ENCODE measurements at regions not wholly inside any gene's neighbourhood (a gene's known extent, or its start where the extent isn't known, plus 50 kb on each side); places are given as distances from the start of the nearest gene placed in this dataset.

DNA sequence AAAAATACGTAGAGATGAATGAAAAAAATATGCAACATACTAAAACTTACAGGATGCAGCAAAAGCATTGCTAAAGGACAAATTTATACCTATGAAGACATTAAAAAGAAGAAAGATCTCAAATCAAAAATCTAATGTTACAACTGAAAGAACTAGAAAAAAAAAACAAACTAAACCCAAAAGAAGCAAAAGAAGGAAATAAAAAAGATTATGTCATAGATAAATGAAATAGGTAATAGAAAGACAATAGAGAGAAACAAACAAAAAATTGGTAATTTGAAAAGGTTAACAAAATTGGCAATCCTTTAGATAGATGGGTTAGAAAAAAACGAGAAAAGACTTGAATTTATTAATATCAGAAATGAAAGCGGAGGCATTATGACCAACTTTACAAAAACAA lies 1000.2 kb downstream of the TLE4 start:
- DNase-seq (ENCODE audit: low read depth in 2 of 2, low spot score in 1 of 2), result no peak

DNA sequence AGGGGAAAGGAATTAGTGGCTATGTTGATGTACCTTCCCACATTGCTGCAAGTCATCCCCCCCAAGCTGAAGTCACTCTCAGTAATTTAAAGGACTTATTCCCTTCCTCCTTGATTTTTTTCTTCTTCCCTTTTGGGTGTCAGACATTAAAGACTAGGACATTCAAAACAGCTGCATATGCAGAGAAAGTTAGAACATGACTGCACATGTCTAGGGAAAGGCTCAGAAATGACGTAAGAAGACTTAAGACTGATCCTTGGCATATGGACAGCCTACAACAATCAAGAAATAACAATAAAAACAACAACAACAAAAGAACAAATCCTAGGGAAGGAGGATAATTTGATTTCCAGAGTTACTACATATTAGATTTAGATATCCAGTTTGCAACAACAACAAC lies 997.5 kb downstream of the TLE4 start:
- no peak for DNase-seq (ENCODE audit: low read depth in 2 of 2, low spot score in 1 of 2)

DNA sequence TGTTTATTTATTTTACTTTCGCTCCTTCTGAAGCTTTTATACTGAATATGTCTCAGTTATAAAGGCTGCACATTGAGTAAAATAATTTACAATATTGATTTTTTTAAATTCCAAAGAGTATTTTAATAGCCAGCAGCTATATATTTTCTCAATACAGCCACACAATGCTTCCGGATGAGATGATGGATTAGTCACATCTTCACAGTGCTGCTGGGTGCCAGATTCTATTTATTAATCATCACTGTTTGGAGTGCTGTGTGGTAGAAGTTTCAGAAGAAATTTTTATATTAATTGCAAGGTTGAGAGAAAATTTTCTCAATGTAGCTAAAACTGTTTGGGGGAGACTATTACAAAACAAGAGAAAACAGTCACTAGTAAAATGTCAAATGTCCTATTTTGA lies 989.8 kb downstream of the TLE4 start:
- DNase-seq (ENCODE audit: low read depth in 2 of 2, low spot score in 1 of 2), result no peak

DNA sequence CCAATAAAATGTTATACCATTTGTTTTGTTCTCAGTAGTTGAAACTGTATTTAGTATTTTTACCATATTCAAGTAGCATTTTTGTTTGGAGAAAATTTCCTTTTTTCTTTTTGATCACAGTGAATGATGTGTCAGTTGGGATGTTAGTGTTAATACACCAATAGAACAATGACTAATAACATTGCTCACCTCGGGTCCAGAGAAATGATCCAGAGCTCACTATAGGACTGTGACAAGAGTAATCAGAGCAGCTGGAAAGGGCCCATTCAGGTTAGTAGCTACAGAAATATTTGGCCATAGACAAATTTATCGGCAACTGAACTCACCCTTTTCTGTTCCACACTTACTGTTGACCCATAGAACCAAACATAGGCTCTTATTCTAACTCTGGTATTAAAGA lies 989.2 kb downstream of the TLE4 start:
- DNase-seq (ENCODE audit: low read depth in 2 of 2, low spot score in 1 of 2), result no peak

DNA sequence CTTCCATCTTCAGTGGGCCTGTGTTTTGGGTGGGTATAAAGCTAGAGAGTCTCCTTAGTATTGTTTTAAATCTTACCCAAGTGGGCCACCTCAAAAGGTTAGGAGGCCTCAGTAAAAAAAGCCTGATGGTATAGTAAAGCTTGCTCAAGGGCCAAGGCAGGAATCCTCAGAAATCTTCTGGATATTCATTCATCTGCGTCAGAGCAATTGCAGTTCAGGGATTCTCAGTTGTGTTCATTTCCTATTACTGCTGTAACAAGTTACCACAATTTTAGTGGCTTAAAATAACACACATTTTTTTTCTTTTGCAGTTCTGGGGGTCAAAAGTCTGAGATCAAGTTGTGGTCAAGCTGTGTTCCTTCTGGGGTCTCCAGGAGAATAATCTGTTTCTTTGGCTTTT lies 985.5 kb downstream of the TLE4 start:
- DNase-seq (ENCODE audit: low read depth in 2 of 2, low spot score in 1 of 2), result no peak

DNA sequence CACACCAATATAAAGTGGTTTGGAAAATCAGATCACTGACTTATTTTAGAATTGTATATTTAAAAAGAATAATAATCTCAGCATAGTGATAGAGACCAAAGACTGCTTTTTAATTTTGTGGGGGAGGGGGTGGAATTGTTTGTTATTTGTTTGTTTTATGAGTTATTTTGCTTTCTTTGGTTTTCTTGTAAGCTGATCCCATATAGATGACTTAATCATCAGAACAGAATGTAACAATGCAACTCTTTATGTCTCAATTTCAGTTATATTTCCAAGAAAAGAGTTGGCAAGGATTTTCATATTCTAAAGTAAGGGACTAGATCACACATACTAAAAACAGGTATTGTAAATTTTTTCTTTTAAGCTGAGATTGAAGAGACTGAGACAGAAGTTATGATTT lies 984.9 kb downstream of the TLE4 start:
- DNase-seq (ENCODE audit: low read depth in 2 of 2, low spot score in 1 of 2), result no peak

DNA sequence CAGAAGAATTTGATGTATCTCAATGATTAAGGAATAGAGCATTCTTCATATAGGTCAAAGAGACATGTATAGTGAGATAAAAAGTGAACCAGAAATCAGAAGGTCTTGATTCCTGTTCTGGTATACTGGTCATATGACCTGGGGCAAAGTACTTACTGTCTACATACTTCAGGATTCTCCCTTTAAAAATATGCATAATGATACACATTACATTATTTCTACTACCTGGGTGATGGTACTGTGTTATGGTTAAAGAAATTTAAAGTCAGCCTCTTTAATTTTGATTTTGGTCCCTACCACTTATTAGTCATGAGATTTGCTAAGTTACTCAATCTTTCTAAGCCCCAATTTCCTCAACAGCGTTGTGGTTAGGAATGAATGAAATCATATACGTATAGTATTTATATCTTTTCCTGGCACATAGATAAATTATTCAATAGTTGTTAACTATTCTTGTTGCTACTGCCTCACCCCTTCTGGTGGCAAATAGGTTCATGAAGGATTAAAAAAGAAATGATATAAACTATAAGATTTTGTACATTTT lies 984.1 kb downstream of the TLE4 start:
- DNase-seq (ENCODE audit: low read depth in 2 of 2, low spot score in 1 of 2), result no peak

DNA sequence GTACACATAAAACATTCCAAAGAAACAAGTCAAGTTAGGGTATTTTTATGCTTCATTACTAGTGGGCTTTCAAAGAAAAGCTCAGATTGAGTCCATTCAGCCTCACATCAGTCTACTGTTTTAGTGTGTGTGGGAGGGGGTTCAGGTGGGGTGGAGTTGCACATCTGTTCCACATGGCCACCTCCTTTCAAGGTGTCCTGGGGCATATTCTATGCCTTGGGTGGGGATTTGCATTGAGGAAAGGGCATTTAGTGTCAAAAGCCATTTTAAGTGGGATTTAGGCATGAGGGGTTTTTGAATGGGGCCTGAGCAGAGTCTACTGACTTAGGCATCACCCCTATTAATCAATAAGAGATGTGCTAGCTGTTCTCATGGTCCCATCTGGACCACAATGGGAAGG lies 983.1 kb downstream of the TLE4 start:
- no peak for DNase-seq (ENCODE audit: low read depth in 2 of 2, low spot score in 1 of 2)

DNA sequence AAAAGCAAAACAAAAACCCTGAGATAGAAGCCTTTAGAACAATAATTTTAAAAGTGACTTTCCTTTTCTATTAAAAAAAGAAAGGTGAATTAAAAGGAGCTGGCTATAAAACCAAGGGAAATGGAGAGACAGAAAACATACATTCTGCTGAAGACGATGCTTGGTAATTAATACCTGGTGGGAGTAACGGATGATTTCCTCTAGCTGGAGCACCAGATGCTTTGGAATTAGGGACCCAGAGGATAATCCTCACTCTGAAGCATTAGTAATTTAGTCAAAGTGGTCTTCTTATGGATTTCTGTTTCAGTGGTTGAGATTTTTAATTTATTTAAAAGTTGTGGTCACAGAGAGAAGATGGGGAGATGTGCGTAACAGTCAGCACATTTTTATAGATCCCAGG lies 982.5 kb downstream of the TLE4 start:
- DNase-seq (ENCODE audit: low read depth in 2 of 2, low spot score in 1 of 2), result no peak

DNA sequence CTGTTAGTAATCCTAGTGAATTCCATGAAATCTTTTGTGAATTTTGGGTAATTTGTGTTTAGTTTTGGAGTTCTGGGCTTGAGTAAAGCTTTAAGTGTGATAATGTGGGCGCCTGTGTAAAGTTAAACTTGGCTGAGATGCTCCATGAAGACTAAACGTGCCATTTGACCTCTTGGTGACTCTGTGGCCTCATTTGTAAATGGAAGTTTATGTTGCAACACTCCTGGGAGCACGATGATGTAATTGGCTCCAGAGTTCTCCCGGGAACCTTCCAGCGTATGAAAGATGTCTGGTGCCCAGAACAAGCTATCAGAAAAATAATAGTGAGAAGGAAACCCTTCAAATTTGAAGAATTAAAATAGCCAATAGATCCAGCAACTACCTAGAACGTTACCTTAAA lies 981.2 kb downstream of the TLE4 start:
- DNase-seq (ENCODE audit: low read depth in 2 of 2, low spot score in 1 of 2), result no peak

DNA sequence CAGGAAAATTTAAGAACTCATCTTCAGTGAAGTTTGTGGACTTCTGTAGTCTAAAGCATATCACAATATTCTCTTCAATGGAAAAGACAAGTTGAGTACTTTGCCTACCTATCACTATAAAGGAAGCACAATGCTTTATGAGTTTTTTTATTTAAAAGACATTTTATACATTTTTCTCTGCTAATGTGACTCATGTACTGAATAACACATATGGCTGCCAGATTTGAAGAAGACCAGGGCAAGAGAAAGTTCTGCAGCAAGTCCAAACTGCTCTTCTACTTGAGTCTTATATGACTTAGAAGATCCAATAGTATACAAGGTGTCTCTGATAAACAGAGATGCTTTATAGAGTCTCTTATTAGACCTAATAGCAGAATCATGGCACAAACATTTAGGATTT lies 978.4 kb downstream of the TLE4 start:
- no peak for DNase-seq (ENCODE audit: low read depth in 2 of 2, low spot score in 1 of 2)

DNA sequence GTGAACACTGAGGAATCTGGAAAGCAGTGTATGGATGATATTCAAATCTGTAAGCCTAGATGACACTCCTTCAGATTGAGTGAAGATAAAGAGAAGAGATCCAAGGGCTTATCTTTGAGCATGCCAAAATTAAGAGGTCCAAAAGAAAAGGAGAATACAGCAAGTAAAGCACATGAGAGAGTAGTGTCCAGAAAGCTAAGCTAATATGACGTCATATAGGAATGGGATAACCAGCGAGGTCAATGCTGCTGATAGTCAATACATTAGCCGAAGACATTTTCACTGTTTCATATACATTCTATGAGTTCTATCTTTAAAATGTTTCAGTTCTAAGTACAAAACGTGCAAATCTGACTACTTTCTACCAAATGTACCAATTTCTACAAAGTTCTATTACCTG lies 975.8 kb downstream of the TLE4 start:
- no peak for DNase-seq (ENCODE audit: low read depth in 2 of 2, low spot score in 1 of 2)

DNA sequence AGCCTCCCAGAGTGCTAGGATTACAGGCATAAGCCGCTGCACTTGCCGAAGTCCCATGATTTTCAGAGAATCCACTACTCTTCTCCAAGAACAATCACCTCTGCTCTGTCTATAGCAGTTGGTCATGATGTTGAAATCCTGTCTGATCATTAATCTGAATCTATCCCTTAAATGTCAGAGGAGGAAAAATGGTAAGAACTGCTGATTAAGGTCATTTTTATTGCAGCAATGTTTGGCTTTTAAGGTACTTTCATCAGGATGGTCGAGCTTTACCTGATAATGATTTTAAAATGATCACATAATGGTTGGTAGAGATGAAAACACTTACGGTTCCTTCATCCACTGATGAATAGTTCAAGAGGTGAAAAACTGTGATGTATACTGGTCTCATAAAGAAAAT lies 968.6 kb downstream of the TLE4 start:
- DNase-seq (ENCODE audit: low read depth in 2 of 2, low spot score in 1 of 2), result no peak

DNA sequence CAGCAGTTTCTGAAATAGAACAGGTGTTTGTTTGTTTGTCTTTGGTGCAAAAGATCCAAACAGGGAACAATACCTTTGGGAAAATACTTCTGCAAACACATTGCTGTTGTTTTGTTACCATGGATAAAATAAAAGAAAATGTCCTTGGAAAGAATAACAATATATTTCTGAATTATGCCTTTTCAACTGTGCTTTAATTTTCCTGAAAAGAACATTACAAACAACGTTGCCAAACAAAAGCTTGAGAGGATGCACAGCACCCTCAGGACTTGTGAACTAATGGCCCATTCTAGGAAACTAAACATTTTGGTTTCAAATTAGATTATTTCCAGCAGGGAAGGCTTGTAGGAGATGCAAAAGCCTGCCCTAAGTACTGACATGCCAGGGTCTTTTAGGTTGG lies 967.2 kb downstream of the TLE4 start:
- DNase-seq (ENCODE audit: low read depth in 2 of 2, low spot score in 1 of 2), result no peak

DNA sequence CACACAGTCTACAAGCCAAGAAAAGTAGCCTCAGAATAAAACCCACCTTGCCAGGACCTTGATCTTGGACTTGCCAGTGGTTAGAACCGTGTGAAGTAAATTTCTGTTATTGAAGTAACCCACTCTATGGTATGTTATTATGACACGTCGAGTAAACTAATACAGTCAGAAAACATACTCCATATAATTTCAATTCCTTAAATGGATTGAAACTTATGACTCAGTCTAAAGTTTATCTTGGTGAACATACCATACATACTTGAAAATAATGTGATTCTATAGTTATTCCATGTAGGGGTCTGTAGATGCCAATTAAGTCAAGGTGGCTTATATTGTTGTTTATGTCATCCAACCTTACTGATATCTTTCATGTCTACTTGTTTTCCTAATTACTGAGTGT lies 950.7 kb downstream of the TLE4 start:
- DNase-seq (ENCODE audit: low read depth in 2 of 2, low spot score in 1 of 2), result no peak

DNA sequence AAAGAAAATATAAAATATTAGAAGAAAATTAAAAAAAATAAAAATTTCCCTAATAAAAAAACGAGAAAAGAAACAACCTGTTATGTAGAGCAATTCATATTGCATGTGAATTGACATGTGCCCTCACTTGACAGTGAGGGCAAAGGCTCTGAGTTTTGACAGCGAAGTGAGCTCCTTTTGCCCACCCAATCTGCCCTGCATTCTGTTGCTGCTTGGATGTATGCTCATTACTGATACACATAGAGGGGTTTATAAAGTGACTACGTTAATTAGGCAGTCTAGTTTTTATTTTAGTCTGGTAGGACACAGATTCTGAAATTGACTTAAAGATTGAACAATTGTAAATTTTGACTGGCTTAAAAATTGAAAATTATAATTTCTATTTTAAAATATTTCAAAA lies 949.4 kb downstream of the TLE4 start:
- DNase-seq (ENCODE audit: low read depth in 2 of 2, low spot score in 1 of 2), result no peak

DNA sequence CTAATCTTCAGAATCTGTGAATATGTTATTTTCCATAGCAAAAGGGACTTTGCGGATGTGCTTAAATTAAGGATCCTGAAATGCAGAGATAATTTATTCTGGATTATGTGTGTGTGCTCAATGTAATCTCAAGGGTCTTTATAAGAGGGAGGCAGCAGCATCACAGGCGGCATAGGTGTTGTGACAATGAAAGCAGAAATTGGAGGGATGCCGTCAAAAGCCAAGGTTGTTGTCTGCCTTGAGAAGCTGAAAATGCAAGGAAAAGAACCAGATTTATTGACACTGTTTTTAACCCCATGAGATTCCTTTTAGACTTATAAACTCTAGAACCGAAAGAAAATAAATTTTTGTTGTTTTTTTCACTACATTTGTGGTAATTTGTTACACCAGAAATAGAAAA lies 948.5 kb downstream of the TLE4 start:
- DNase-seq (ENCODE audit: low read depth in 2 of 2, low spot score in 1 of 2), result no peak

DNA sequence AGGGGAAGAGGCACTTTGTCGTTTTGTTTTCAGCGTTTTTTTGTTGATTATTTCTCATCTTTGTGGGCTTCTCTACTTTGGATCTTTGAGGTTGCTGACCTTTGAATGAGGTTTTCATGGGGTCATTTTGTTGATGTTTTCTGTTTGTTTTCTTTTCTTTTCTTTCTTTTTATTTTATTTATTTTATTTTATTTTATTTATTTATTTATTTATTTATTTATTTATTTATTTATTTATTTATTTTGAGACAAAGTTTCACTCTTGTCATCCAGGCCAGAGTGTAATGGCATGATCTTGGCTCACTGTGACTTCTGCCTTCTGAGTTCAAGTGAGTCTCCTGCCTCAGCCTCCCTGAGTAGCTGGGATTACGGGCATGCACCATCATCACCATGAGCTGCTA lies 946.7 kb downstream of the TLE4 start:
- DNase-seq (ENCODE audit: low read depth in 2 of 2, low spot score in 1 of 2), result no peak

DNA sequence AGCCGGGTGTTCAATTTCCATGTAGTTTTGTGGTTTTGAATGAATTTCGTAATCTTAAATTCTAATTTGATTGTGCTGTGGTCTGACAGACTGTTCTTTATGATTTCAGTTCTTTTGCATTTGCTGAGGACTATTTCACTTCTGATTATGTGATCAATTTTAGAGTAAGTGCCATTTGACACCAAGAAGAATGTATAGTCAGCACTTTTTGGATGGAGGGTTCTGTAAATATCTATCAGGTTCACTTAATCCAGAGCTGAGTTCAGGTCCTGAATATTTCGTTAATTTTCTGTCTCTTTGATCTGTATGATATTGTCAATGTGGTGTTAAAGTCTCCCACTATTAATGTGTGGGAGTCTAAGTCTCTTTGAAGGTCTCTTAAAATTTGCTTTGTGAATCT lies 944.9 kb downstream of the TLE4 start:
- no peak for DNase-seq (ENCODE audit: low read depth in 2 of 2, low spot score in 1 of 2)

DNA sequence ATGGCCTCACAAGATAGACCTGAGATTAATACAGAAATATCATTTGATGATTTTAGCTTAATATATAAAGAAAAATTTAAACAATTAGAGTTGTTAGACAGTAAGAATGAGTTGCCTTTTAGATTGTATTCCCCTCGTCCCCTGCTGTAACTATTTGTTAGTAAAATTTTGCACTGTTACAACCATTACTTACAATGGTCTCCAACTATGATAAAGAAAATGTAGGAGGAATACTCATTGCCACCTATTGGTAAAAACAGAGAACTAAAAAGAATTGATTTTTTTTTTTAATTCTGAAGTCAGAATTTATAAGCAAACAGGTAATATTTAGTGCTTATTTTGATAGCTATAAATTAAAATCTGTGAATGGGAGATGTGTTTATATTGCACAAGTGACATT lies 937.6 kb downstream of the TLE4 start:
- no peak for DNase-seq (ENCODE audit: low read depth in 2 of 2, low spot score in 1 of 2)

DNA sequence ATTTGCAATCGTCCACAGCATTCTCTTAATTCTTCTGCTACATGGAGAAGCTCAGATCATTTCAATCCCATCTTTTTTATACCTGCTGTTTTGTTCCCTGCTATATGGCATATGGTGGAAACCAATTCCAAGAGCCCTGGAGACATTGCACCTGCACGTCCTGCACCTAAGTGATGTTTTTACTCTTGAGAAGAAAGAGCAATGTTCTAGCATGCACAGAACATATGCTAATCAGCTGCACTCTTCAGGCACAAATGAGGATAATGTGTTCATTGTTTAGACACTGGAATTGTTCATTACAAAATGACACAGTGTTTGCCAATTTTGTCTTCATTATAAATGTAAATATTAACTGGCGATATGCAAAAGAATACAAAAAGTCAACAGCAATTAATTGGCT lies 935.8 kb downstream of the TLE4 start:
- DNase-seq (ENCODE audit: low read depth in 2 of 2, low spot score in 1 of 2), result no peak

DNA sequence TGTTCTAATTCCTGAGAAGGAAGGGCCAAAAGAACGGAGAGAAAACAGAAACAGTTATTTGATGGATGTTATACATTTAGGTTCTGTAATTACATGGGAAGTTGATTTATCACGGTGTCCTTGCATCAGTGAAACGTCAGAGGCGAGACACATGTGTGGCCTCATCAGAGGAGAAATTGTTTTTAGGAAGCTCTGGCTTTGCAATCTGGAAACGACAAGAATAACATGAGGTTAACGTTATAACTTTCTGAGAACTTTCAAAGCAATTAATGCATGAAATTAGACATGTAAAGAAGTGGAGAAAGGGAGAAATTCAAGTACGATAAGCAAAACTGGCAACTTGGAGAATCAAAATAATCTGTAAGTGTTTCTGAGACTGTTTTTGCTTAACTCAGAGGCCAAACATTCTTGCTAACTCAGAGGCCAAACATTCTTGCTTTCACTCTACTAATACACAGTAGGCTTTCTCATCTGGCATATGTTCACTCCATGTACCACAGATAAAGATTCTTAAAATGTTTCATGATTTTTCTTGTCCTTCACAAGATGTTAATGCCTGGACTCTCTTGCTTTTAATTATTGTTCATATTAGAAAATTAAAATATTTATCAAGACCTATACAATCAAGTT lies 933.0 kb downstream of the TLE4 start:
- no peak for DNase-seq (ENCODE audit: low read depth in 2 of 2, low spot score in 1 of 2)

DNA sequence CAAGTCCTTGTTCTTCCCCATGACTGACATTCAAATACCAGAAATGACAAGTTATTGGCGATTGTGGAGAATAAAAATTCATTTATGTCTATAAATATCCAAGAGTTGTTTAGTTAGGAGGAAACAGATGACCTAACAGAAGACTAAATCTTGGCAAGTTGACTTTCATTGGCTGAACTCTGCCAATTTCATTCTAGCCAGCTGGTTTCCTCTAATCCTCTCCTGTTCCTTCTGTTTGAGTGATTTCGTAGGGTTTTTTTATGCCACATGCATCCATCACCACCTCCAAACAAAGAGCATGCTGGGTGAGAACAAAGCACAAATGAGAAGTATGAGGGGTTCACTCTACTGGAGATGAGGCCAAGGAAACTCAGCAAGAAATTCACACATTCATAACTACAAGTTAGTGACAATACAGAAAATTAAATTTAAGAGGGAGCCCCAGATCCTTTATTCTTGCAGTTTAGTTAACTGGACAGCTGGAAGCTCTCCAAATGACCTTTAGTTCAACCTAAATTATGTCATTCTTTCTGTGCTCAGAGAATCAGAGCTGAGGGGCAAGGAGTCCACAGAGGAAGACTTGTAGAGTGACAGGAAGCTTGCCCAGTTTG lies 932.0 kb downstream of the TLE4 start:
- no peak for DNase-seq (ENCODE audit: low read depth in 2 of 2, low spot score in 1 of 2)
